ENCODE measurements at regions not wholly inside any gene's neighbourhood (a gene's known extent, or its start where the extent isn't known, plus 50 kb on each side); places are given as distances from the start of the nearest gene placed in this dataset.

GRCh38 chr7:17396692-17397091, 98.2 kb downstream of the AHR start:
- H3K27me3 ChIP-seq: no peaks in the 10 kb centered on the region
- no peak overlapping the region for H3K4me3 ChIP-seq
- no peak for DNase-seq (ENCODE audit: low spot score in 2 of 2)
- intact Hi-C loops (cut with DNase I; ENCODE audit: low total_unique reads): no loop called here
- TF ChIP-seq POLR2AphosphoS5 (IDR thresholded peaks at IDR 0.05): no peak
- TF ChIP-seq CTCF (IDR thresholded peaks at IDR 0.05): no peak
- no peaks in the 10 kb centered on the region for H3K4me1 ChIP-seq
- peaks cover 9 to 15% of the 10 kb centered on the region in 2 donors for H3K9me3 ChIP-seq
- H3K36me3 ChIP-seq: no peaks in the 10 kb centered on the region
- no peak overlapping the region for H3K27ac ChIP-seq

GRCh38 chr7:17401791-17402627, 103.6 kb downstream of the AHR start:
- Histone ChIP-seq H3K4me1 (no peaks in the 10 kb centered on the region), H3K27me3 (no peaks in the 10 kb centered on the region), H3K27ac (no peak overlapping the region), H3K4me3 (no peak overlapping the region), H3K36me3 (no peaks in the 10 kb centered on the region), H3K9me3 (no peaks in the 10 kb centered on the region)
- TF ChIP-seq POLR2A (IDR thresholded peaks at IDR 0.05) (no peak), CTCF (IDR thresholded peaks at IDR 0.05) (no peak), POLR2AphosphoS5 (IDR thresholded peaks at IDR 0.05) (no peak)
- intact Hi-C loops (cut with DNase I; ENCODE audit: low total_unique reads): no loop called here
- DNase-seq (ENCODE audit: low spot score in 2 of 2): no peak

- no peaks in the 10 kb centered on the region for H3K4me1 ChIP-seq
- DNase-seq (ENCODE audit: low spot score in 2 of 2): no peak
- intact Hi-C loops (cut with DNase I; ENCODE audit: low total_unique reads): no loop called here
- no peak overlapping the region for H3K4me3 ChIP-seq
- H3K36me3 ChIP-seq: no peaks in the 10 kb centered on the region
- no peaks in the 10 kb centered on the region for H3K9me3 ChIP-seq
- TF ChIP-seq POLR2A (IDR thresholded peaks at IDR 0.05) (no peak), POLR2AphosphoS5 (IDR thresholded peaks at IDR 0.05) (no peak), CTCF (IDR thresholded peaks at IDR 0.05) (no peak)
- H3K27me3 ChIP-seq: no peaks in the 10 kb centered on the region
- H3K27ac ChIP-seq: no peak overlapping the region
These were observed 104.3 kb downstream of the AHR start for GRCh38 chr7:17402628-17403278.

- no peak overlapping the region for H3K27ac ChIP-seq
- no peaks in the 10 kb centered on the region for H3K36me3 ChIP-seq
- no peaks in the 10 kb centered on the region for H3K27me3 ChIP-seq
- H3K4me1 ChIP-seq: peaks cover 0 to 7% of the 10 kb centered on the region in 2 donors
- no peak for DNase-seq (ENCODE audit: low spot score in 2 of 2)
- intact Hi-C loops (cut with DNase I; ENCODE audit: low total_unique reads): no loop called here
- TF ChIP-seq POLR2AphosphoS5 (IDR thresholded peaks at IDR 0.05): no peak
- no peak for TF ChIP-seq POLR2A (IDR thresholded peaks at IDR 0.05)
- TF ChIP-seq CTCF (IDR thresholded peaks at IDR 0.05): no peak
- H3K9me3 ChIP-seq: no peaks in the 10 kb centered on the region
- no peak overlapping the region for H3K4me3 ChIP-seq
These were observed 105.6 kb downstream of the AHR start for GRCh38 chr7:17404006-17404405.

GRCh38 chr7:17405786-17406185, 107.3 kb downstream of the AHR start:
- H3K27me3 ChIP-seq: no peaks in the 10 kb centered on the region
- H3K27ac ChIP-seq: peak overlapping the region in 1 of 2 donors; percentile 77
- peaks cover 0 to 7% of the 10 kb centered on the region in 2 donors for H3K4me1 ChIP-seq
- H3K9me3 ChIP-seq: no peaks in the 10 kb centered on the region
- no peak for DNase-seq (ENCODE audit: low spot score in 2 of 2)
- H3K36me3 ChIP-seq: no peaks in the 10 kb centered on the region
- no peak for TF ChIP-seq POLR2AphosphoS5 (IDR thresholded peaks at IDR 0.05)
- TF ChIP-seq POLR2A (IDR thresholded peaks at IDR 0.05): no peak
- TF ChIP-seq CTCF (IDR thresholded peaks at IDR 0.05): no peak
- intact Hi-C loops (cut with DNase I; ENCODE audit: low total_unique reads): no loop called here
- H3K4me3 ChIP-seq: no peak overlapping the region

Measured in breast epithelium (tissue), 4 donors.